ENCODE measurements at regions not wholly inside any gene's neighbourhood (a gene's known extent, or its start where the extent isn't known, plus 50 kb on each side); places are given as distances from the start of the nearest gene placed in this dataset.
"Not testable (repeated sequence)": the region's sequence is repeated elsewhere in the genome, so short reads cannot be mapped to it uniquely, and the experiment has no call there.

GRCh38 chr2:101578671-101579070 is 103.8 kb upstream of the RFX8 start:
- Histone ChIP-seq H3K27me3 (replicated peaks; ENCODE audit: control insufficient read depth, insufficient read depth, low read length) (no peaks in the 10 kb centered on the region), H3K4me1 (peaks cover 5% of the 10 kb centered on the region; the same call in 1 of the 2 replicates), H3K9me3 (no peaks in the 10 kb centered on the region), H3K4me3 (ENCODE audit: low read depth, low read length) (no peak overlapping the region), H3K36me3 (ENCODE audit: control insufficient read depth, insufficient read depth, low read length) (no peaks in the 10 kb centered on the region)
- H3K4me1 Mint-ChIP-seq (ENCODE audit: low read depth, unreplicated experiment): peaks cover 15% of the 10 kb centered on the region
- DNase-seq: no peak
- intact Hi-C loops (cut with micrococcal nuclease; ENCODE audit: unreplicated experiment): no loop called here
- BruUV-seq (replicated peaks): no TSS peak
- no peaks in the 10 kb centered on the region for H3K36me3 Mint-ChIP-seq (ENCODE audit: insufficient read depth, unreplicated experiment)
- CTCF ChIA-PET: no interaction called here
- POLR2A ChIA-PET: no interaction called here
- no peak overlapping the region for H3K4me3 Mint-ChIP-seq (ENCODE audit: unreplicated experiment)
- TF ChIP-seq CTCF (IDR thresholded peaks at IDR 0.05; ENCODE audit: insufficient read depth in 1 of 2, low read depth in 1 of 2, low read length in 1 of 2, severe bottlenecking in 1 of 2, unreplicated experiment in 1 of 2): no peak
- H3K27ac Mint-ChIP-seq (ENCODE audit: unreplicated experiment): no peak overlapping the region
- H3K27me3 Mint-ChIP-seq (ENCODE audit: insufficient read depth, unreplicated experiment): no peaks in the 10 kb centered on the region
- H3K9me3 Mint-ChIP-seq (ENCODE audit: unreplicated experiment): peaks cover 4% of the 10 kb centered on the region

GRCh38 chr2:101578135-101578534 is 103.2 kb upstream of the RFX8 start:
- H3K27me3 ChIP-seq (replicated peaks; ENCODE audit: control insufficient read depth, insufficient read depth, low read length); POLR2A ChIA-PET; H3K4me3 Mint-ChIP-seq (ENCODE audit: unreplicated experiment); H3K4me3 ChIP-seq (ENCODE audit: low read depth, low read length); H3K27me3 Mint-ChIP-seq (ENCODE audit: insufficient read depth, unreplicated experiment); intact Hi-C loops (cut with micrococcal nuclease; ENCODE audit: unreplicated experiment); H3K27ac Mint-ChIP-seq (ENCODE audit: unreplicated experiment); H3K36me3 ChIP-seq (ENCODE audit: control insufficient read depth, insufficient read depth, low read length); H3K4me1 ChIP-seq; H3K36me3 Mint-ChIP-seq (ENCODE audit: insufficient read depth, unreplicated experiment); BruUV-seq (replicated peaks); H3K9me3 Mint-ChIP-seq (ENCODE audit: unreplicated experiment); DNase-seq; H3K9me3 ChIP-seq; CTCF ChIA-PET: not testable (repeated sequence)
- peaks cover 12% of the 10 kb centered on the region for H3K4me1 Mint-ChIP-seq (ENCODE audit: low read depth, unreplicated experiment)

GRCh38 chr2:101577173-101577572 is 102.3 kb upstream of the RFX8 start:
- H3K27me3 Mint-ChIP-seq (ENCODE audit: insufficient read depth, unreplicated experiment): no peaks in the 10 kb centered on the region
- no peak overlapping the region for H3K4me3 ChIP-seq (ENCODE audit: low read depth, low read length)
- H3K9me3 Mint-ChIP-seq (ENCODE audit: unreplicated experiment): no peaks in the 10 kb centered on the region
- no peak for TF ChIP-seq CTCF (IDR thresholded peaks at IDR 0.05; ENCODE audit: insufficient read depth in 1 of 2, low read depth in 1 of 2, low read length in 1 of 2, severe bottlenecking in 1 of 2, unreplicated experiment in 1 of 2)
- H3K4me1 Mint-ChIP-seq (ENCODE audit: low read depth, unreplicated experiment): peaks cover 12% of the 10 kb centered on the region
- no peaks in the 10 kb centered on the region for H3K27me3 ChIP-seq (replicated peaks; ENCODE audit: control insufficient read depth, insufficient read depth, low read length)
- no peaks in the 10 kb centered on the region for H3K36me3 ChIP-seq (ENCODE audit: control insufficient read depth, insufficient read depth, low read length)
- no TSS peak for BruUV-seq (replicated peaks)
- no peaks in the 10 kb centered on the region for H3K9me3 ChIP-seq
- POLR2A ChIA-PET: no interaction called here
- peaks cover 5% of the 10 kb centered on the region; the same call in 1 of the 2 replicates for H3K4me1 ChIP-seq
- intact Hi-C loops (cut with micrococcal nuclease; ENCODE audit: unreplicated experiment): no loop called here
- no peak for DNase-seq
- no peak overlapping the region for H3K27ac Mint-ChIP-seq (ENCODE audit: unreplicated experiment)
- CTCF ChIA-PET: no interaction called here
- no peaks in the 10 kb centered on the region for H3K36me3 Mint-ChIP-seq (ENCODE audit: insufficient read depth, unreplicated experiment)
- no peak overlapping the region for H3K4me3 Mint-ChIP-seq (ENCODE audit: unreplicated experiment)

- no peak overlapping the region for H3K4me3 Mint-ChIP-seq (ENCODE audit: unreplicated experiment)
- POLR2A ChIA-PET: no interaction called here
- TF ChIP-seq CTCF (IDR thresholded peaks at IDR 0.05; ENCODE audit: insufficient read depth in 1 of 2, low read depth in 1 of 2, low read length in 1 of 2, severe bottlenecking in 1 of 2, unreplicated experiment in 1 of 2): no peak
Measured at GRCh38 chr2:101574622-101575021, 99.7 kb upstream of the RFX8 start.

More at GRCh38 chr2:101574622-101575021, 99.7 kb upstream of the RFX8 start:
- intact Hi-C loops (cut with micrococcal nuclease; ENCODE audit: unreplicated experiment): no loop called here
- Histone ChIP-seq H3K4me3 (ENCODE audit: low read depth, low read length) (no peak overlapping the region), H3K4me1 (peaks cover 15% of the 10 kb centered on the region), H3K9me3 (no peaks in the 10 kb centered on the region), H3K27me3 (replicated peaks; ENCODE audit: control insufficient read depth, insufficient read depth, low read length) (no peaks in the 10 kb centered on the region), H3K36me3 (ENCODE audit: control insufficient read depth, insufficient read depth, low read length) (no peaks in the 10 kb centered on the region)
- no peak for DNase-seq
- BruUV-seq (replicated peaks): no TSS peak
- Mint-ChIP-seq H3K9me3 (ENCODE audit: unreplicated experiment) (no peaks in the 10 kb centered on the region), H3K36me3 (ENCODE audit: insufficient read depth, unreplicated experiment) (no peaks in the 10 kb centered on the region), H3K27ac (ENCODE audit: unreplicated experiment) (no peak overlapping the region), H3K4me1 (ENCODE audit: low read depth, unreplicated experiment) (peaks cover 25% of the 10 kb centered on the region), H3K27me3 (ENCODE audit: insufficient read depth, unreplicated experiment) (no peaks in the 10 kb centered on the region)
- CTCF ChIA-PET: no interaction called here

Data from Caco-2 (cell line).